Keratinocyte (primary cell): ENCODE measurements at regions not wholly inside any gene's neighbourhood (a gene's known extent, or its start where the extent isn't known, plus 50 kb on each side); places are given as distances from the start of the nearest gene placed in this dataset.

ENCODE experiments used
- DNase-seq: peaks from one replicate; pipeline ENCODE4 v3.0.0-alpha.2; 2011; ENCODE audit warnings: low read depth, missing footprints, low spot score
- FAIRE-seq: peaks from 2 replicates; lab custom pipeline; 2011; peaks lifted over from hg19 to GRCh38; lab: Jason Lieb, UNC
- H2AFZ ChIP-seq: 2 replicates; pipeline ENCODE4 v1.6.0; 2012; ENCODE audit warnings: low read length, control low read depth, inconsistent platforms; ENCODE audit not compliant: control insufficient read depth
- H3K27ac ChIP-seq: 2 replicates; pipeline ENCODE4 v1.5.1; 2011; ENCODE audit warnings: low read length; ENCODE audit not compliant: control insufficient read depth, insufficient read depth
- H3K27me3 ChIP-seq: 3 replicates; pipeline ENCODE4 v1.6.0; 2011; ENCODE audit warnings: low read length; ENCODE audit not compliant: control insufficient read depth, insufficient read depth; ENCODE audit errors: extremely low read depth
- H3K36me3 ChIP-seq, 2 experiments: 2 replicates in 1 of 2; 3 replicates in 1 of 2; pipeline ENCODE4 v1.5.1; 2011; ENCODE audit warnings: low read length in 2 of 2, mild to moderate bottlenecking in 1 of 2; ENCODE audit not compliant: control insufficient read depth in 2 of 2, insufficient read depth in 2 of 2; ENCODE audit errors: extremely low read depth in 1 of 2
- H3K4me1 ChIP-seq: 3 replicates; pipeline ENCODE4 v1.5.1; 2011; ENCODE audit warnings: low read length; ENCODE audit not compliant: control insufficient read depth, insufficient read depth; ENCODE audit errors: extremely low read depth
- H3K4me2 ChIP-seq: 3 replicates; pipeline ENCODE4 v1.6.0; 2011; ENCODE audit warnings: low read depth, low read length; ENCODE audit not compliant: control insufficient read depth, insufficient read depth; ENCODE audit errors: extremely low read depth
- H3K4me3 ChIP-seq, 3 experiments: fragments of 200-600 bp in 1 of 3; sonication (generic) in 1 of 3; 2 replicates in 2 of 3; 3 replicates in 1 of 3; pipeline ENCODE4 v1.5.1; 2011 to 2016; ENCODE audit warnings: low read length in 3 of 3, mild to moderate bottlenecking in 3 of 3, control low read depth in 2 of 3, inconsistent platforms in 1 of 3, low read depth in 1 of 3, mixed read lengths in 1 of 3, mixed run types in 1 of 3, moderate library complexity in 1 of 3; ENCODE audit not compliant: control insufficient read depth in 2 of 3, insufficient read depth in 2 of 3; ENCODE audit errors: extremely low read depth in 1 of 3
- H3K79me2 ChIP-seq: 2 replicates; pipeline ENCODE4 v1.6.0; 2012; ENCODE audit warnings: low read length; ENCODE audit not compliant: control insufficient read depth, insufficient read depth
- H3K9ac ChIP-seq: 3 replicates; pipeline ENCODE4 v1.6.0; 2011; ENCODE audit warnings: low read length; ENCODE audit not compliant: control insufficient read depth, insufficient read depth; ENCODE audit errors: extremely low read depth
- H3K9me1 ChIP-seq: 3 replicates; pipeline ENCODE4 v1.6.0; 2011; ENCODE audit warnings: low read length; ENCODE audit not compliant: control insufficient read depth, insufficient read depth; ENCODE audit errors: extremely low read depth
- H3K9me3 ChIP-seq: 2 replicates; pipeline ENCODE4 v1.5.1; 2012; ENCODE audit warnings: low read depth, low read length; ENCODE audit not compliant: control insufficient read depth
- H4K20me1 ChIP-seq: 3 replicates; pipeline ENCODE4 v1.6.0; 2011; ENCODE audit warnings: low read length; ENCODE audit not compliant: control insufficient read depth, insufficient read depth; ENCODE audit errors: extremely low read depth
- EZH2 ChIP-seq: IDR thresholded peaks from one replicate; pipeline ENCODE4 v1.6.1; 2012; ENCODE audit warnings: inconsistent platforms, mild to moderate bottlenecking, low read length, moderate library complexity
- dilution Hi-C: fragments of 300-500 bp; cut with MboI; formaldehyde crosslinking; loops from one replicate; pipeline ENCODE4 v1.7.0; 2020; ENCODE audit warnings: low sequenced_read_pairs; ENCODE audit not compliant: extremely low pct_ligation_motif_present
- TF ChIP-seq, protein P1 (sequence below), 3 experiments: IDR thresholded peaks in 1 of 3; conservative IDR thresholded peaks in 1 of 3; optimal IDR thresholded peaks in 1 of 3; 2 replicates in 2 of 3; 3 replicates in 1 of 3; pipeline versions ENCODE3 to v1.5.1; 2011; ENCODE audit warnings: low read length in 3 of 3, mild to moderate bottlenecking in 3 of 3, moderate library complexity in 2 of 3, control low read depth in 1 of 3, inconsistent platforms in 1 of 3; ENCODE audit not compliant: insufficient read depth in 2 of 3; ENCODE audit errors: extremely low read depth in 1 of 3

DNA sequence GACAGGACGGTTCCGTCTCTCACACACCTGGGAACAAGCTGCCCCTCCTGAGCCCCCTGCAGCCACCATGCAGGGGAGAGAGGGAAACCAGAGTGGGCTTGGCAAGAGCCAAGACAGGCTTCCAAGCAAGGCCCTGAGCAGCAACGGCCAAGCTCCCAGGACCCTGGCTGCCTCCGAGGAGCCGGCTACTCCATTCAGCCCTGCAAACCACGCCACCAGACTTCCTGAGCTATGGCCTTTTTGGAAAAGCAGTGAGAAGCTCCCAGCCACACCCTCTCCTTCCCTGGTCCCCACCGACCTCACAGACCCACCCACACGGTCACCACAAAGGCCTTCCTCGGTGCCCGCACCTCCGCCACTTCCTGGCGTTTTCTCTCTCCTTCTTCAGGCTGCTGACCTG, 479.0 kb downstream of the BRD1 start:
- no peaks in the 10 kb centered on the region for H4K20me1 ChIP-seq
- dilution Hi-C loops, result no loop called here
- H3K36me3 ChIP-seq, result no peaks in the 10 kb centered on the region
- no peak for TF ChIP-seq EZH2
- TF ChIP-seq, protein P1, sequence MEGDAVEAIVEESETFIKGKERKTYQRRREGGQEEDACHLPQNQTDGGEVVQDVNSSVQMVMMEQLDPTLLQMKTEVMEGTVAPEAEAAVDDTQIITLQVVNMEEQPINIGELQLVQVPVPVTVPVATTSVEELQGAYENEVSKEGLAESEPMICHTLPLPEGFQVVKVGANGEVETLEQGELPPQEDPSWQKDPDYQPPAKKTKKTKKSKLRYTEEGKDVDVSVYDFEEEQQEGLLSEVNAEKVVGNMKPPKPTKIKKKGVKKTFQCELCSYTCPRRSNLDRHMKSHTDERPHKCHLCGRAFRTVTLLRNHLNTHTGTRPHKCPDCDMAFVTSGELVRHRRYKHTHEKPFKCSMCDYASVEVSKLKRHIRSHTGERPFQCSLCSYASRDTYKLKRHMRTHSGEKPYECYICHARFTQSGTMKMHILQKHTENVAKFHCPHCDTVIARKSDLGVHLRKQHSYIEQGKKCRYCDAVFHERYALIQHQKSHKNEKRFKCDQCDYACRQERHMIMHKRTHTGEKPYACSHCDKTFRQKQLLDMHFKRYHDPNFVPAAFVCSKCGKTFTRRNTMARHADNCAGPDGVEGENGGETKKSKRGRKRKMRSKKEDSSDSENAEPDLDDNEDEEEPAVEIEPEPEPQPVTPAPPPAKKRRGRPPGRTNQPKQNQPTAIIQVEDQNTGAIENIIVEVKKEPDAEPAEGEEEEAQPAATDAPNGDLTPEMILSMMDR (optimal IDR thresholded peaks at IDR 0.05 in 1 of 3, IDR thresholded peaks at IDR 0.05 in 1 of 3, conservative IDR thresholded peaks at IDR 0.05 in 1 of 3; ENCODE audit: extremely low read depth in 1 of 3, insufficient read depth in 2 of 3, low read length in 3 of 3), result no peak
- no peaks in the 10 kb centered on the region for H3K4me1 ChIP-seq
- H3K9me1 ChIP-seq, result no peaks in the 10 kb centered on the region
- H3K79me2 ChIP-seq, result no peaks in the 10 kb centered on the region
- no peak overlapping the region for H3K9ac ChIP-seq
- H3K4me2 ChIP-seq, result no peak overlapping the region
- peaks cover 21% of the 10 kb centered on the region for H3K9me3 ChIP-seq
- no peaks in the 10 kb centered on the region for H3K27me3 ChIP-seq
- H3K4me3 ChIP-seq, result no peak overlapping the region
- no peak overlapping the region for H3K27ac ChIP-seq
- DNase-seq (no peak), FAIRE-seq (no peak)
- no peak overlapping the region for H2AFZ ChIP-seq

DNA sequence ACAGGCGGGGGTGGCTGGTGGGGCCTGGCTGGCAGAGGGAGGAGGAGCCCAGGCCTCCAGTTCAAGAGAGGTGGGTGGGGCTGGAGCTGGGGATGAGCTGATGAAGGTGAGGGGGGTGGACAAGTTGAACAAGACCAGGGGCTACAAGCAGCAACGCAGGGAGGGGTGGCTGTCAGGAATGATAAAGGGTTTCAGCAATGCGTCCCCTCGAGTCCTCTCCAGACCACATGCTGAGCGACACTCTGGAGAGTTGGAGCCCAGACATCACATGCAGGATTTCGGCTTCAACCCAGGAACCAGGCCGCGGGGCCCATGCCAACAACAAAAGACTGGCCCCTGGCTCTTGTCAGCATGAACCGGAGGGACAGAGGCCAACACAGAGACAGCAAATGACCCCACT, 480.3 kb downstream of the BRD1 start:
- Histone ChIP-seq H3K4me1 (no peaks in the 10 kb centered on the region), H3K36me3 (no peaks in the 10 kb centered on the region), H3K9me3 (peaks cover 12% of the 10 kb centered on the region), H3K79me2 (no peaks in the 10 kb centered on the region), H3K9ac (no peak overlapping the region), H2AFZ (no peak overlapping the region), H3K4me2 (no peak overlapping the region), H3K27me3 (no peaks in the 10 kb centered on the region), H3K27ac (no peak overlapping the region), H3K4me3 (no peak overlapping the region), H4K20me1 (no peaks in the 10 kb centered on the region), H3K9me1 (no peaks in the 10 kb centered on the region)
- dilution Hi-C loops, result no loop called here
- TF ChIP-seq EZH2, result no peak
- TF ChIP-seq, protein P1 (optimal IDR thresholded peaks at IDR 0.05 in 1 of 3, IDR thresholded peaks at IDR 0.05 in 1 of 3, conservative IDR thresholded peaks at IDR 0.05 in 1 of 3; ENCODE audit: extremely low read depth in 1 of 3, insufficient read depth in 2 of 3, low read length in 3 of 3), result no peak
- no peak for FAIRE-seq
- DNase-seq, result no peak
